A549 (cell line): ENCODE measurements at regions not wholly inside any gene's neighbourhood (a gene's known extent, or its start where the extent isn't known, plus 50 kb on each side); places are given as distances from the start of the nearest gene placed in this dataset.

Experiments used
- RFX5 ChIP-seq: fragments of 450-650 bp; IDR thresholded peaks from 2 replicates; pipeline ENCODE4 v1.7.1; 2014; ENCODE audit warnings: antibody characterized with exemption, mild to moderate bottlenecking, moderate library complexity
- TF ChIP-seq, protein P1 (sequence below): fragments of >200 bp; sonication (Bioruptor Twin); formaldehyde crosslinking; IDR thresholded peaks from 3 replicates; pipeline ENCODE4 v1.5.1; 2016
- TF ChIP-seq, protein P2 (sequence below): fragments of 150-350 bp; IDR thresholded peaks from 2 replicates; pipeline ENCODE4 v1.6.1; 2014; ENCODE audit warnings: low read depth, mild to moderate bottlenecking, low read length

DNA sequence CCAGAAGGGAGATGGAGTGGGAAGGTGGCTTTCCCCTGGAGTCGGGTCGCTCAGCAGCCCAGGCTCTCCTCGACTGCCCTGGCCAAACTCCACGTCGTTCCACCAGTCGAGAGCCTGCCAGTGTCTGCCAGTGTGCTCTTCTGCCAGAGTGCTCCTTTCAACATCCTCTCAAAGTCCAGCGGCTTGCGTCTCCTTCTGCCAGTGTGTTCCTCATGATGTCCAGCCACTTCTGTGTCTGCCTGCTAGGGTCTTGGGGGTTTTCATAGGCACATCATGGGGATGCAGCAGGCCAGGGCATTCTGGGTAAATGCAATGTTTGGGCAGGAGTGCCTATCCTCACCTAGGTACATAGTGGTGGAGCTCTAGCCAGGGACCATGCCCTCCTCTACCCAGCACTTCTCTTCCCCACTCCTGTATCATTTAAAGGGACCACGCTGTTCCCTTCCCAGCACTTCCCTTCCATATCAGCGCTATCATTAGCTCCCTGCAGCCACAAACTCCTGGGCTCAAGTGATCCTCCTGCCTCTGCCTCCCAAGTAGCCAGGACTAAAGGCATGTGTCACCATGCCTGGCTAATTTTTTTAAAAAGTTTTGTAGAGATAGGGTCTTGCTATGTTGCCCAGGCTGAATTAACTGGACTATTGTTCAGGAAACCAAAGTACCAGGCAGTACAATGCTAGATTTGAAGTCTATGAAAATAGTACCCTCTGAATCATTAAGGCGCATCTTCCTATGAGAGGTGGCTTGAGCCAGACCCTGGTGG lies 62.9 kb upstream of the CLDN5 start:
- TF ChIP-seq, protein P1, sequence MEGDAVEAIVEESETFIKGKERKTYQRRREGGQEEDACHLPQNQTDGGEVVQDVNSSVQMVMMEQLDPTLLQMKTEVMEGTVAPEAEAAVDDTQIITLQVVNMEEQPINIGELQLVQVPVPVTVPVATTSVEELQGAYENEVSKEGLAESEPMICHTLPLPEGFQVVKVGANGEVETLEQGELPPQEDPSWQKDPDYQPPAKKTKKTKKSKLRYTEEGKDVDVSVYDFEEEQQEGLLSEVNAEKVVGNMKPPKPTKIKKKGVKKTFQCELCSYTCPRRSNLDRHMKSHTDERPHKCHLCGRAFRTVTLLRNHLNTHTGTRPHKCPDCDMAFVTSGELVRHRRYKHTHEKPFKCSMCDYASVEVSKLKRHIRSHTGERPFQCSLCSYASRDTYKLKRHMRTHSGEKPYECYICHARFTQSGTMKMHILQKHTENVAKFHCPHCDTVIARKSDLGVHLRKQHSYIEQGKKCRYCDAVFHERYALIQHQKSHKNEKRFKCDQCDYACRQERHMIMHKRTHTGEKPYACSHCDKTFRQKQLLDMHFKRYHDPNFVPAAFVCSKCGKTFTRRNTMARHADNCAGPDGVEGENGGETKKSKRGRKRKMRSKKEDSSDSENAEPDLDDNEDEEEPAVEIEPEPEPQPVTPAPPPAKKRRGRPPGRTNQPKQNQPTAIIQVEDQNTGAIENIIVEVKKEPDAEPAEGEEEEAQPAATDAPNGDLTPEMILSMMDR, result no peak
- TF ChIP-seq RFX5, result no peak
- TF ChIP-seq, protein P2, sequence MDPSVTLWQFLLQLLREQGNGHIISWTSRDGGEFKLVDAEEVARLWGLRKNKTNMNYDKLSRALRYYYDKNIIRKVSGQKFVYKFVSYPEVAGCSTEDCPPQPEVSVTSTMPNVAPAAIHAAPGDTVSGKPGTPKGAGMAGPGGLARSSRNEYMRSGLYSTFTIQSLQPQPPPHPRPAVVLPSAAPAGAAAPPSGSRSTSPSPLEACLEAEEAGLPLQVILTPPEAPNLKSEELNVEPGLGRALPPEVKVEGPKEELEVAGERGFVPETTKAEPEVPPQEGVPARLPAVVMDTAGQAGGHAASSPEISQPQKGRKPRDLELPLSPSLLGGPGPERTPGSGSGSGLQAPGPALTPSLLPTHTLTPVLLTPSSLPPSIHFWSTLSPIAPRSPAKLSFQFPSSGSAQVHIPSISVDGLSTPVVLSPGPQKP, result no peak
